SU-DHL-6 (cell line): ENCODE measurements at regions not wholly inside any gene's neighbourhood (a gene's known extent, or its start where the extent isn't known, plus 50 kb on each side); places are given as distances from the start of the nearest gene placed in this dataset.

ENCODE experiments used
- H2AFZ ChIP-seq: fragments of 200-600 bp; sonication (generic); 2 replicates; pipeline ENCODE4 v1.6.1; 2014; ENCODE audit warnings: low read depth, mild to moderate bottlenecking, moderate library complexity, mixed read lengths, antibody characterized with exemption, low read length; ENCODE audit not compliant: severe bottlenecking
- H3F3A ChIP-seq: fragments of 200-600 bp; shearing (Covaris generic); 2 replicates; pipeline ENCODE4 v1.6.0; 2016; ENCODE audit warnings: antibody characterized with exemption, mild to moderate bottlenecking; ENCODE audit not compliant: insufficient read depth
- H3K27ac ChIP-seq: fragments of 200-600 bp; sonication (generic); 2 replicates; pipeline ENCODE4 v1.5.1; 2016; ENCODE audit warnings: low read depth, mild to moderate bottlenecking, low read length, moderate library complexity, mixed read lengths
- H3K27me3 ChIP-seq: fragments of 200-600 bp; sonication (generic), shearing (Covaris generic); 2 replicates; pipeline ENCODE4 v1.6.0; 2014; ENCODE audit warnings: mild to moderate bottlenecking, low read length
- H3K36me3 ChIP-seq: fragments of 200-600 bp; sonication (generic); 2 replicates; pipeline ENCODE4 v1.6.1; 2014; ENCODE audit warnings: mild to moderate bottlenecking, low read length, mixed read lengths
- H3K4me2 ChIP-seq: fragments of 300-600, 200-600 bp; shearing (Covaris generic), sonication (generic); 2 replicates; pipeline ENCODE4 v1.6.0; 2014; ENCODE audit warnings: low read length, low read depth, mild to moderate bottlenecking; ENCODE audit not compliant: poor library complexity, severe bottlenecking
- H3K4me3 ChIP-seq: fragments of 200-600 bp; sonication (generic); 2 replicates; pipeline ENCODE4 v1.5.1; 2014; ENCODE audit warnings: antibody characterized with exemption, low read length, mild to moderate bottlenecking, mixed read lengths; ENCODE audit not compliant: insufficient read depth, poor library complexity, severe bottlenecking
- H3K79me2 ChIP-seq: fragments of 200-600 bp; sonication (generic); 2 replicates; pipeline ENCODE4 v1.6.1; 2014; ENCODE audit warnings: mild to moderate bottlenecking, low read length, moderate library complexity; ENCODE audit not compliant: insufficient read depth
- H3K9ac ChIP-seq: fragments of 200-600 bp; sonication (generic); 2 replicates; pipeline ENCODE4 v1.7.0; 2014; ENCODE audit warnings: mild to moderate bottlenecking, low read length
- H3K9me2 ChIP-seq: fragments of 200-600 bp; sonication (generic); replicated peaks from 2 replicates; pipeline ENCODE4 v1.6.1; 2014; ENCODE audit warnings: low read length; ENCODE audit not compliant: insufficient read depth
- H3K9me3 ChIP-seq: fragments of 200-600 bp; sonication (generic); 2 replicates; pipeline ENCODE4 v1.6.1; 2014; ENCODE audit warnings: low read length, mixed read lengths; ENCODE audit not compliant: insufficient read depth
- H4K20me1 ChIP-seq: fragments of 200-600 bp; sonication (generic); 2 replicates; pipeline ENCODE4 v1.6.1; 2014; ENCODE audit warnings: low read depth, mild to moderate bottlenecking, antibody characterized with exemption, low read length, moderate library complexity, mixed read lengths
- CTCF ChIP-seq: fragments of 200-600 bp; sonication (generic); IDR thresholded peaks from one replicate; pipeline ENCODE4 v1.5.1; 2017; ENCODE audit warnings: antibody characterized with exemption, mild to moderate bottlenecking, low read length, moderate library complexity; ENCODE audit not compliant: insufficient read depth, poor library complexity, severe bottlenecking
- EZH2phosphoT487 ChIP-seq: fragments of 200-600 bp; sonication (generic), shearing (Covaris generic); conservative IDR thresholded peaks from 2 replicates; pipeline ENCODE4 v1.6.1; 2018; ENCODE audit warnings: mild to moderate bottlenecking, antibody characterized with exemption, low read length, moderate library complexity, mixed read lengths

DNA sequence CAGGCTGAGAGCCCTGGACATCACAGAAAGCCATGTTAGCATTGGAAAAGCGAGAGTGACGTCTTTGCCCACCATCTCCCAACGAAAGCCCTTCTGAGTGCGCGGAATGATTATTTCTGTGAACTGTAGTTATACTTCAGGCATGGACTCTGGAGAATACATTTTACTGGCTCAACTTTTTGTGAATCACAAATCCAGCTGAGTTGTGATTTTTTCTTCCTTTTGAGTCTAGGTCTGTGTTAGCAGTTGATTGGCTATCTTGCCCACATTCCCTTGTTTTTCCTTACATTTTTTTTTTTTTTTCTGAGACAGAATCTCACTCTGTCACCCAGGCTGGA lies 183.1 kb downstream of the INO80D start:
- Histone ChIP-seq H3K9me2 (no peaks in the 10 kb centered on the region), H3K36me3 (no peaks in the 10 kb centered on the region), H2AFZ (no peak overlapping the region), H4K20me1 (no peaks in the 10 kb centered on the region), H3K9me3 (no peaks in the 10 kb centered on the region), H3K4me3 (no peak overlapping the region), H3K79me2 (no peaks in the 10 kb centered on the region), H3K9ac (no peak overlapping the region), H3K4me2 (no peak overlapping the region), H3K27ac (no peak overlapping the region), H3F3A (no peaks in the 10 kb centered on the region), H3K27me3 (no peaks in the 10 kb centered on the region)
- no peak for TF ChIP-seq EZH2phosphoT487
- no peak for TF ChIP-seq CTCF

GRCh38 chr2:205902041-205902899 lies 183.7 kb downstream of the INO80D start:
- Histone ChIP-seq H3K79me2 (no peaks in the 10 kb centered on the region), H3K9ac (no peak overlapping the region), H3K4me3 (no peak overlapping the region), H3K36me3 (no peaks in the 10 kb centered on the region), H2AFZ (no peak overlapping the region), H3K9me3 (no peaks in the 10 kb centered on the region), H3K27ac (no peak overlapping the region), H3F3A (no peaks in the 10 kb centered on the region), H3K27me3 (no peaks in the 10 kb centered on the region), H3K9me2 (no peaks in the 10 kb centered on the region), H4K20me1 (no peaks in the 10 kb centered on the region), H3K4me2 (no peak overlapping the region)
- TF ChIP-seq CTCF (no peak), EZH2phosphoT487 (no peak)

DNA sequence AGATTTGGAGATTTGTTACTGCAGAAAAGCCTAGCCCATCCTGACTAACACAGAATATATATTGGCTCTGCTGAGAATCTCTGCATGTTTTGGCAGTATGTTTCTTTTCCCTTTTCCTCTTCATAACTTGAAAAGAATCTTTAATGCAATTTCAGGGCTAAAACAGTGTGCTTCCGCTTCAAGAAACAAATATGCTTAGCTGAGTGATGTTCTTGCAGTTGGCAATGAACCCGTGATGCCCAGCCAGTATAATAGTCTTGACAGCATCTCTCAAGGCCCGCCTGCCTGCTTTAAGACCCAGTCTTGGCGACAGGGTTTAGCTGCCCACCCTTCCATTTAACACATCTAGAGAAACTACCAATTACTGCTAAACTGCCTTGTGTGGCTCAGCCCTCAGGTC lies 184.5 kb downstream of the INO80D start:
- H3F3A ChIP-seq = no peaks in the 10 kb centered on the region
- H3K9me3 ChIP-seq = no peaks in the 10 kb centered on the region
- H3K9me2 ChIP-seq = no peaks in the 10 kb centered on the region
- H3K36me3 ChIP-seq = no peaks in the 10 kb centered on the region
- H3K9ac ChIP-seq = no peak overlapping the region
- no peaks in the 10 kb centered on the region for H3K27me3 ChIP-seq
- TF ChIP-seq EZH2phosphoT487 (no peak), CTCF (no peak)
- no peak overlapping the region for H2AFZ ChIP-seq
- H4K20me1 ChIP-seq = no peaks in the 10 kb centered on the region
- H3K4me2 ChIP-seq = no peak overlapping the region
- H3K79me2 ChIP-seq = no peaks in the 10 kb centered on the region
- H3K4me3 ChIP-seq = no peak overlapping the region
- H3K27ac ChIP-seq = no peak overlapping the region
